SK-N-SH (cell line): ENCODE measurements at regions not wholly inside any gene's neighbourhood (a gene's known extent, or its start where the extent isn't known, plus 50 kb on each side); places are given as distances from the start of the nearest gene placed in this dataset.

Experiments used
- CHD2 ChIP-seq: fragments of 150-350 bp; IDR thresholded peaks from 2 replicates; pipeline ENCODE4 v1.6.1; 2018; ENCODE audit warnings: low read length; ENCODE audit not compliant: partially characterized antibody
- NRF1 ChIP-seq: IDR thresholded peaks from 2 replicates; pipeline ENCODE4 v1.6.1; 2012; ENCODE audit warnings: low read depth, mild to moderate bottlenecking, low read length
- RAD21 ChIP-seq: IDR thresholded peaks from 2 replicates; pipeline ENCODE4 v1.6.1; 2012; ENCODE audit warnings: mild to moderate bottlenecking, low read length
- TF ChIP-seq, protein P1 (sequence below): fragments of 200-600 bp; sonication (generic); IDR thresholded peaks from 2 replicates; pipeline ENCODE4 v1.6.1; 2017; ENCODE audit warnings: antibody characterized with exemption, mild to moderate bottlenecking, moderate library complexity

DNA sequence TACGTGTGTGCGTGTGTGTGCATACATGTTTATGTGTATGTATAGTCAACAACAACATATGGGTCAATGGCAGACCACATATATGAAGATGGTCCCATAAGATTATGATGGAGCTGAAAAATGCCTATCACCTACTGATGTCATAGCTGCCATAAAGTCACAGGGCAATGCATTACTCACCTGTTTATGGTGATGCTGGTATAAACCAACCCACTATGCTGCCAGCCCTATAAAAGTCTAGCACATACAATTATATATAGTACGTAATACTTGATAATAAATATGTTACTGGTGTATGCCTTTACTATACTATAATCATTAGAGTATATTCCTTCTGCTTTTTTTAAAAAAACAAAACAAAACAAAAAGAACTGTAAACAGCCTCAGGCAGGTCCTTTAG is 148.4 kb upstream of the ARID1B start:
- TF ChIP-seq, protein P1, sequence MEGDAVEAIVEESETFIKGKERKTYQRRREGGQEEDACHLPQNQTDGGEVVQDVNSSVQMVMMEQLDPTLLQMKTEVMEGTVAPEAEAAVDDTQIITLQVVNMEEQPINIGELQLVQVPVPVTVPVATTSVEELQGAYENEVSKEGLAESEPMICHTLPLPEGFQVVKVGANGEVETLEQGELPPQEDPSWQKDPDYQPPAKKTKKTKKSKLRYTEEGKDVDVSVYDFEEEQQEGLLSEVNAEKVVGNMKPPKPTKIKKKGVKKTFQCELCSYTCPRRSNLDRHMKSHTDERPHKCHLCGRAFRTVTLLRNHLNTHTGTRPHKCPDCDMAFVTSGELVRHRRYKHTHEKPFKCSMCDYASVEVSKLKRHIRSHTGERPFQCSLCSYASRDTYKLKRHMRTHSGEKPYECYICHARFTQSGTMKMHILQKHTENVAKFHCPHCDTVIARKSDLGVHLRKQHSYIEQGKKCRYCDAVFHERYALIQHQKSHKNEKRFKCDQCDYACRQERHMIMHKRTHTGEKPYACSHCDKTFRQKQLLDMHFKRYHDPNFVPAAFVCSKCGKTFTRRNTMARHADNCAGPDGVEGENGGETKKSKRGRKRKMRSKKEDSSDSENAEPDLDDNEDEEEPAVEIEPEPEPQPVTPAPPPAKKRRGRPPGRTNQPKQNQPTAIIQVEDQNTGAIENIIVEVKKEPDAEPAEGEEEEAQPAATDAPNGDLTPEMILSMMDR, result no peak
- no peak for TF ChIP-seq RAD21
- TF ChIP-seq NRF1, result no peak
- no peak for TF ChIP-seq CHD2
